ENCODE measurements at regions not wholly inside any gene's neighbourhood (a gene's known extent, or its start where the extent isn't known, plus 50 kb on each side); places are given as distances from the start of the nearest gene placed in this dataset.

DNA sequence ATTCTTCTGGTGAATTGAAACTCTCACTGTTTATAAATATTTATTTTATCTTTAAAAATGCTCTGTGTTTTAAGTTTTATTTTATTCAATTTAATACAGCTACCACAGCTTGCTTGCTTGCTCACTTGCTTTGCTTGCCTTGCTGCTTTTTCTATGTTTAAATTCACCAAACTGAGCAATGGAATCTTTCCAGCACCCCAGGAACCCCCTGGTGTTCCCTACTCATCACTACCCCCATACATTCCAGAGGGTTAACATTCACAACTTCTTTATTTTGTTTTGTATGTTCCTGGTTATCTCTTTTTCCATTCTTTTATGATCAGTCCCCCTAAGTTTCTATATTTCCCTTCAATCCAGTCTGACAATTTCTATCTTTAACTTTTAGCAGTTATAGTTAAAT lies 166.5 kb upstream of the COL1A2 start:
- FAIRE-seq (no peak), DNase-seq (ENCODE audit: insufficient read length, low spot score) (no peak)
- TF ChIP-seq SPI1 (IDR thresholded peaks at IDR 0.05; ENCODE audit: low read depth, low read length) (no peak), POU2F2 (IDR thresholded peaks at IDR 0.05; ENCODE audit: low read depth, low read length) (no peak), POLR2A (IDR thresholded peaks at IDR 0.05; ENCODE audit: low read depth, low read length) (no peak), POLR2AphosphoS5 (IDR thresholded peaks at IDR 0.05; ENCODE audit: low read depth, low read length) (no peak), PAX5 (IDR thresholded peaks at IDR 0.05; ENCODE audit: insufficient read depth, low read length, severe bottlenecking) (no peak), TAF1 (IDR thresholded peaks at IDR 0.05; ENCODE audit: low read depth, low read length) (no peak)

DNA sequence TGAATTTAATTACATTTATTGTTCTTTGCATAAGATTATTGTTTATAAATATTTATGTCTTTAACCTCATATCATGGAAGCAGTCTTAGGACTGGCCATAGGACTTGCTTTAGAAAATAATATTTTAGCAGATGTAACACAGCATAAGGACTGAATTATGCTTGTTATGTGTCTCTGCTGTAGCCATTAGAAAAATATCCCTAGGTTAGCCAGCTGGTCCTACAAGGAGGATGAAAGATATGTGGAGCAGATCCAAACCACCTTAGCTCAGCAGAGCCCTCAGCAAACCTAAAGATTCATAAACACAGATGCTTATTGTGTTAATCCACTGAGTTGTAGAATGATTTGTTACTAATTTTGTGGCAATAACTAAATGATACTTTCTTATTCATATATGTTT lies 166.0 kb upstream of the COL1A2 start:
- TF ChIP-seq SPI1 (IDR thresholded peaks at IDR 0.05; ENCODE audit: low read depth, low read length) (no peak), POU2F2 (IDR thresholded peaks at IDR 0.05; ENCODE audit: low read depth, low read length) (no peak), TAF1 (IDR thresholded peaks at IDR 0.05; ENCODE audit: low read depth, low read length) (no peak), POLR2AphosphoS5 (IDR thresholded peaks at IDR 0.05; ENCODE audit: low read depth, low read length) (no peak), PAX5 (IDR thresholded peaks at IDR 0.05; ENCODE audit: insufficient read depth, low read length, severe bottlenecking) (no peak)
- DNase-seq (ENCODE audit: insufficient read length, low spot score) (no peak), FAIRE-seq (no peak)

DNA sequence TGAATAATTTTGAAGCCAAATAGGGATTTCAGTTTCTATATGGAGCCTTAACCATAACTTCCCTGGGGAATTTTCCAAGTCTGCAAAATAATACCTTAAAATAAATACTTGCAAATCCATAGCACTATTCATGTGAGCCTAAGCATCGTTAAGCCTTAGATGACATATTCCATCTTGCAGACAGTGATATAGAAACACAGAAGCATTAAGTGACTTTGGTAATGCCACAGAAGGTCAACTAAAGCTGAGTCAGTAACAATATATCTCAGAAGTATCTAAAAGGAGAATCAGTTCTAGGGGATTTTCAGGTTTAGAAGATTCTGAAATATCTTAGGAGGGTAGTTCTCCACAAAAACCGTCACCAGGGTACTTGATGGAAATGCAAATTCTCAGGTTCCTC lies 163.4 kb upstream of the COL1A2 start:
- DNase-seq (ENCODE audit: insufficient read length, low spot score) (no peak), FAIRE-seq (no peak)
- TF ChIP-seq TAF1 (IDR thresholded peaks at IDR 0.05; ENCODE audit: low read depth, low read length) (no peak), PAX5 (IDR thresholded peaks at IDR 0.05; ENCODE audit: insufficient read depth, low read length, severe bottlenecking) (no peak), POLR2A (IDR thresholded peaks at IDR 0.05; ENCODE audit: low read depth, low read length) (no peak), POU2F2 (IDR thresholded peaks at IDR 0.05; ENCODE audit: low read depth, low read length) (no peak), POLR2AphosphoS5 (IDR thresholded peaks at IDR 0.05; ENCODE audit: low read depth, low read length) (no peak)

DNA sequence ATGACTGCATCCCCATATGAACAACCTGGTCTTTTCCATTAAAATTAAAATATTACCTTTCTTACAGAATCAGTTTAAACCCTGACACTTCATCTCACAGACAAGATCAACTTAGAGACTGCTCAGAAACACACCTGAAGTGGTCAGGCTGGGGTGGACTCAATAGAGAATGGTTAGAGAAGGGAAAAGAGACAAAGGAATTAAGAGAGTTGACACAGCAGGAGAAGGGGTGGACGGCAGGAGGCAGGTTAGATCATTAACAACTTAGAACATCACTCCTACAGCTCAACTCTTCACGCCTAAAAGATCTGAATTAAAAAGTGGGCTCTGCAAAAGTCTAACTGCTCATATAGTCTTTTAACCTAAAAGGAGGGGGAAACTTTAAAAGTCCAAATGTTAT lies 157.7 kb upstream of the COL1A2 start:
- TF ChIP-seq TAF1 (IDR thresholded peaks at IDR 0.05; ENCODE audit: low read depth, low read length) (no peak), SPI1 (IDR thresholded peaks at IDR 0.05; ENCODE audit: low read depth, low read length) (no peak), POLR2A (IDR thresholded peaks at IDR 0.05; ENCODE audit: low read depth, low read length) (no peak), POU2F2 (IDR thresholded peaks at IDR 0.05; ENCODE audit: low read depth, low read length) (no peak), POLR2AphosphoS5 (IDR thresholded peaks at IDR 0.05; ENCODE audit: low read depth, low read length) (no peak), PAX5 (IDR thresholded peaks at IDR 0.05; ENCODE audit: insufficient read depth, low read length, severe bottlenecking) (no peak)
- DNase-seq (ENCODE audit: insufficient read length, low spot score) (no peak), FAIRE-seq (no peak)

DNA sequence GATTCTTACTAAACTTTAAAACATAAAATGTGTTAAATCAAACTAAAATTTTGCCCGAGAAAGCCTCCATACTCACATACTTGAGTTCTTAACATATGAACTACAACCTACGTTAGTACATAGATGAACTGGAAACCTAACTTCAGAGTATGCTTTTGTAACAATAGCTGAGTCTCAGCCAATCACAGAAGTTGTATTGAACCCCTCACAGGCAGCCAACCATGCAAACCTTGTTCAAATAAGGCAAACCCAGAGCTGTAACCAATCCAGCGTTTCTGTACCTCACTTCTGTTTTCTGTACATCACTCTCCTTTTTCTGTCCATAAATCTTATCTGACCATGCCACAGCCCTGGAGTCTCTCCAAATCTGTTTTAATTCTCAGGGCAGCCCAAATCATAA lies 157.3 kb upstream of the COL1A2 start:
- DNase-seq (ENCODE audit: insufficient read length, low spot score) = no peak
- FAIRE-seq = no peak
- TF ChIP-seq PAX5 (IDR thresholded peaks at IDR 0.05; ENCODE audit: insufficient read depth, low read length, severe bottlenecking) (no peak), SPI1 (IDR thresholded peaks at IDR 0.05; ENCODE audit: low read depth, low read length) (no peak), POLR2AphosphoS5 (IDR thresholded peaks at IDR 0.05; ENCODE audit: low read depth, low read length) (no peak), POU2F2 (IDR thresholded peaks at IDR 0.05; ENCODE audit: low read depth, low read length) (no peak), POLR2A (IDR thresholded peaks at IDR 0.05; ENCODE audit: low read depth, low read length) (no peak), TAF1 (IDR thresholded peaks at IDR 0.05; ENCODE audit: low read depth, low read length) (no peak)

DNA sequence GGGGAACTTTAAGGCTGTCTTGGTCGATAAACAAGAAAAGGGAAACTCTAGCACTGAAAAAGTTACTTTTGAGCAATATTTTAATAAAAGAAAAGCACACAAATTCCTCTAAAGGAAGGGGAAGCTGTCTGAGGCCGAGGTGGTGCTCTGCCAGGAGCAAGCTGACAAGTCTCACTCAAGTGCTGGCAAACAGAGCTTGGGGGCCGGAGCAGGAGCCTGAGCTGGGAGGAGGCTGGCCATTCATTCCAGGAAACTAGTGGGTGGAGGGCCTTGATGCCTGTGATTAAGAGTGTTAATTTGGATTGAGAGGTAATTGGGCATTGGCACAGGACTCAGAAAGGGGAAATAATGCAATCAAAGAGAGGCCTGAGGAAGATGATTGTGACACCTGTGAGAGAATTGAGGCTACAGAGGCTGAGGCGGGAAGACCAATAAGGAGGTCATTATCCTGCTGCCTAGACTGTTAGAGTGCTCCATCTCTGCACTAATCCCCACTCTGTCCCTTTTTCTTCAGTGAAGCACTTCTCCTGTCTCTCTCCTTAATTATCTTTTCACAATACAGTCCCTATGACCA lies 154.9 kb upstream of the COL1A2 start:
- DNase-seq (ENCODE audit: insufficient read length, low spot score) = no peak
- FAIRE-seq = no peak
- no peak for TF ChIP-seq SPI1 (IDR thresholded peaks at IDR 0.05; ENCODE audit: low read depth, low read length)
- no peak for TF ChIP-seq PAX5 (IDR thresholded peaks at IDR 0.05; ENCODE audit: insufficient read depth, low read length, severe bottlenecking)
- no peak for TF ChIP-seq POLR2A (IDR thresholded peaks at IDR 0.05; ENCODE audit: low read depth, low read length)
- TF ChIP-seq TAF1 (IDR thresholded peaks at IDR 0.05; ENCODE audit: low read depth, low read length) = no peak
- TF ChIP-seq POLR2AphosphoS5 (IDR thresholded peaks at IDR 0.05; ENCODE audit: low read depth, low read length) = no peak
- no peak for TF ChIP-seq POU2F2 (IDR thresholded peaks at IDR 0.05; ENCODE audit: low read depth, low read length)

DNA sequence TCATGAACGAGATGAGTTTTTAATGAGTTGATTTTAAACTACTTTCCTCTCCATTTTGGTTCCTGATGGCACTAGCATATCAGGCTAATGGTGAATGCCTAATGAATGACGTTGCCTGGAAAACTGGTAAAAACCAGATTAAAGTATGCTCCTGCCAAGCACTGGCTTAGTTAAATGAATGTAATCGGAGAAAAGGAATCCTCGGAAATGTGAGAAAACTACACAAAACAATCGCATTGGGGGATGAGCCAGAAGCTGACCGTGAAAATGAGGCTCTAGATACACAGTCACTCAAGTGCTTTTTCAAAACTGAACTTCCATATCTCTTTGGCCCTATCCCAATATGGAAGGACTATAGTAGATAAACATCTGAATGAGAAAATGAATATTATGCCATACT lies 153.8 kb upstream of the COL1A2 start:
- no peak for TF ChIP-seq POLR2AphosphoS5 (IDR thresholded peaks at IDR 0.05; ENCODE audit: low read depth, low read length)
- TF ChIP-seq POU2F2 (IDR thresholded peaks at IDR 0.05; ENCODE audit: low read depth, low read length) = no peak
- TF ChIP-seq TAF1 (IDR thresholded peaks at IDR 0.05; ENCODE audit: low read depth, low read length) = no peak
- TF ChIP-seq POLR2A (IDR thresholded peaks at IDR 0.05; ENCODE audit: low read depth, low read length) = no peak
- no peak for TF ChIP-seq PAX5 (IDR thresholded peaks at IDR 0.05; ENCODE audit: insufficient read depth, low read length, severe bottlenecking)
- no peak for TF ChIP-seq SPI1 (IDR thresholded peaks at IDR 0.05; ENCODE audit: low read depth, low read length)
- no peak for DNase-seq (ENCODE audit: insufficient read length, low spot score)
- no peak for FAIRE-seq

DNA sequence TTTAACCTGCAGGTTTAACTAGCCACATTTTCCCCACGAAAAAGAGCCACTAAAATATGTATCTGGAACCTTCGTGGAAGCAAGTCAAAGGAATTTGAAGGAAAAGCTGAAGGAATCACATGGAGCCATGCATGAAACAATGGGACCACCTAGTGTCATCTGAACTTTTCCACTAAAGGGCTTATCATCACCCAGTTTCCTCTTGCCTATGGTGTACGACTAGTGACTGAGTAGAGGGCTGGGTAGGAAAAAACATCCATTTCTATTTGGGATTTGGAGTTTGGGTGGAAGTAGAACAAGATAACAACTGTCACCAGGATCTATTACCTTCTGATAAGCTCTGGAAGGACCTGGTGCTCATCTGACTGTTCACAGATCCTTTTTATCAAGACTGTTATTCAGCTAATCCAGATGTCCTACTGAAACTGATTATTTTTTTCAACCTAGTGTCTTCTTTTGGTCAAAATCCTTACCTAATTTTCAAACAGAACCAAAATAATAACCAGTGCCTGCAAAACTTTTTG lies 153.2 kb upstream of the COL1A2 start:
- DNase-seq (ENCODE audit: insufficient read length, low spot score) (no peak), FAIRE-seq (no peak)
- no peak for TF ChIP-seq SPI1 (IDR thresholded peaks at IDR 0.05; ENCODE audit: low read depth, low read length)
- no peak for TF ChIP-seq TAF1 (IDR thresholded peaks at IDR 0.05; ENCODE audit: low read depth, low read length)
- no peak for TF ChIP-seq POLR2AphosphoS5 (IDR thresholded peaks at IDR 0.05; ENCODE audit: low read depth, low read length)
- TF ChIP-seq POU2F2 (IDR thresholded peaks at IDR 0.05; ENCODE audit: low read depth, low read length) = no peak
- TF ChIP-seq PAX5 (IDR thresholded peaks at IDR 0.05; ENCODE audit: insufficient read depth, low read length, severe bottlenecking) = no peak
- no peak for TF ChIP-seq POLR2A (IDR thresholded peaks at IDR 0.05; ENCODE audit: low read depth, low read length)

DNA sequence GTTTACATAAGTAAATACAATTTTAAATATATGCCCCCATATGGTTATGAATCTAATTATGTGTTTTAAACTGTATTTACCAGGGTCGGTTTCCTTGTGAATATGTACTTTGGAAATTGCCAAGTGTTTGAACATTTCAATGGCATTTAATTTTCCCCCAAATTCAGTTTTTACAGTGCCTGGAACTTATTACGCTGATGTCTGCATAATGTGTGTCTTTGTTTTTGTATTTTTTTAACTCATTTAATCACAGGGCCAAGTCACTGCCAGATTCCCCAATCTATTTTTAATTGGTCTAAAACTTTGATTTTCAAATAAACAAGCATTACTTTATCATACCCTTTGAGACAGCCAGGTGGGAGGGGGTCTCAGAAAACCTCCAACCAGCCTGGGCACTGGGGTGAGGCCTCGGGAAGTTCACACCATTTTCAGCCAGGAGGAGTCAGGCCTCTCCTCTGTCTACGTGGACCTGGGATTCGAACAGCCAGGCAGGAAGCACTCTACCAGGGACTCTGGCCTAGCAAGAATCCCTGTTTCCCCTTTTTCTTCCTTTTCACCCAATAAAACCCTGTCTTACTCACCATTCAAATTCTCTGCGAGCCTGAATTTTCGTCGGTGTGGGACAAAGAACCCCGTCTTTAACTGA lies 151.5 kb upstream of the COL1A2 start:
- FAIRE-seq = no peak
- TF ChIP-seq POLR2AphosphoS5 (IDR thresholded peaks at IDR 0.05; ENCODE audit: low read depth, low read length) = no peak
- DNase-seq (ENCODE audit: insufficient read length, low spot score) = no peak

DNA sequence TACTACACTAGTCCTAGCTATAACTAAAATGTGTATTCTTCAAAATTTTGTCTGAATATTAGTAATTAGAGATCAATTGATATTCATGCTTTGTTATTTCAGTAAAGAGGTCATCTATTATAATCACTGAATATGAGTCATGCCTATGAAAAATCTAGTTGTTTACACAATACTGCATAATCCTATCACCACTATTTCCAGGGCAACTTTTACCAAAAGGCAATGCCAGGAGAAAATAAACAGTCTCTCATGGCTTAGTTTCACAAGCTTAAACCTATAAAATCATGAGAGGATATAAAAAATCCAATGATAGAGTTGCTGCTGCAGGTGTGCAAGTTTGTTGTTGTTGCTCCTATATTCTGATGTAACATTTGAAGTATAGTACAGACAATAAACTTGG lies 149.9 kb upstream of the COL1A2 start:
- DNase-seq (ENCODE audit: insufficient read length, low spot score) (no peak), FAIRE-seq (no peak)
- TF ChIP-seq PAX5 (IDR thresholded peaks at IDR 0.05; ENCODE audit: insufficient read depth, low read length, severe bottlenecking) (no peak), POLR2AphosphoS5 (IDR thresholded peaks at IDR 0.05; ENCODE audit: low read depth, low read length) (no peak), SPI1 (IDR thresholded peaks at IDR 0.05; ENCODE audit: low read depth, low read length) (no peak), TAF1 (IDR thresholded peaks at IDR 0.05; ENCODE audit: low read depth, low read length) (no peak), POLR2A (IDR thresholded peaks at IDR 0.05; ENCODE audit: low read depth, low read length) (no peak), POU2F2 (IDR thresholded peaks at IDR 0.05; ENCODE audit: low read depth, low read length) (no peak)

All from GM12891 (cell line).